Brain pericyte (primary cell): ENCODE measurements at regions not wholly inside any gene's neighbourhood (a gene's known extent, or its start where the extent isn't known, plus 50 kb on each side); places are given as distances from the start of the nearest gene placed in this dataset.
"Not testable (repeated sequence)": the region's sequence is repeated elsewhere in the genome, so short reads cannot be mapped to it uniquely, and the experiment has no call there.

Experiments used
- DNase-seq: peaks from one replicate; pipeline ENCODE4 v3.0.0-alpha.2; 2012; ENCODE audit warnings: low read depth, low spot score

DNA sequence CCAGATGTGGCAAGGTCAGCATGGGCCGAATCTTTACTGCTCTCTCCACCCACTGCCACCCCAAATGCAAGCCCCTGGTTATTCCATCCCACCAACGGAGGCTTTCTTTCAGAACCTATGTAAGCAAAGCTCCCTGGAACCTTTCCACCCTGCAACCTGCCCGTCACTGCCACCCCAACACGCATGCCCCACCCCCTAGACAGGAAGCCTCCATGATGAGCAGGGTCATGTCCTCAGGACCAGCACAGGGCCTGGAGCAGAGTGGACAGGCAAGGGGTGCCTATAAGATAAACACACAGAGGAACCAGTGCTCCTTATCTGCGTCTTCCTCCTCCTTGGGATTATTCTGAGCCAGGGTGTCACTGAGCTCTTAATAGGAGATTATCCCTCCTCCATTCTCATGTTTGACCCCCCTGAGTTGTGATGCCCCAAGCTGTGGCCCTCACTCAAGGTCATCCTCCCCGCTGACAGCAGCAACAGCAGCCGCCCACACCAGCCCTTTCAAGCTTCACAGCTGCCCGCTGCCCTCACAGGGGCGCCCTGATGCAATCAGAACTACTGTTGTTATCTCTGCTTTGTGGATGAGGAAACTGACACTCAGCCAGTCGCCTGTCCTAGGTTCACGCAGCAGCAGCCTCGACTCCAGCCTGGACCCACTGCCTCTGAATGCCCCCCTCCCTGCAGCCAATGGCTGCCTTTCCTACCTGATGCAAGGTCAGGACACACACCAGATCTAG lies 647.3 kb downstream of the TBC1D22A start:
- no peak for DNase-seq

DNA sequence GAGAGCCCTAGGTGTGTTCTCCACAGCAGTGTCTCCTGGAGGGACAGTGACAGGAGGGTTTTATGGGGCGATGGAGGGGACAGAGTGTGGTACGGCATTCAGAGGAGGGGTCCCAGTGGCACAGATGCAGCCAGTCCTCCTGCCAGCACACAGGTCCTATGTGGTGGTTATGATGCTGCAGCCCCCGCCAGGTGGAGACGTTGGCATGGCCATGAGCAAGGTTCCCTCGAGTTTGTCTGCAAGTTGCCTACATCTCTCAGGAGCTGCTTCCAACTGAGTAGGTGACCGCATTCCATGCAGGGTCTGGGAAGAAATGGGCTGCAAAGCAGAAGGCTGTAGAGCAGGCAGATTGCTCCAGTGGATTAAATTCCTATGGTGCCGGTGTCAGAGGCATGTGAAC lies 646.0 kb downstream of the TBC1D22A start:
- DNase-seq = no peak

DNA sequence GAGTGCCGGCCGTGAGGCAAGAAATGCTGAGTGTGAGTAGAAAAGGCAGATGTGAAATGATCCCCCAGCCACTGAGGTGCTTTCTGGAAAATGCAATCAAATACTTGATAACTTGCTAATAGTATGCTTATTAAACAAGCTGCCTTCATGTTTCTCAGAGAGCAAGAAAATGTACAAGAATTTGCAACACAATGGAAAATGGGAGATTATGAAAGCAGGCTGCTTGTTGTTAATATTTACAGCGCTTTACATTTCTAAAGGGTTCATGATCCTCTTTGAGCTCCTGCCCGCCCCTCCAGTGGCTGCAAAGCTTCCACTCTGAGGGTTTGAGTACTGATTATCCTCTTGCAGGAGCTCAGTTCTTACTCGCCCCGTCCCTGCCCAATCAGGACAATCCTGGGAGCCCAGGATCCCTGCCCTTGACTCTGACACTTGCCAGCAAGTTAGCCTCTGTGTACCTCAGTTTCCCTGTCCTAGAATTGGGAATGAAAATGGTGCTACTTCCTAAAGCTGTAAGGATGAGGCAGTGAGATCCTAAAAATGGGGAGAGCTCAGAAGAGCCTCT lies 645.1 kb downstream of the TBC1D22A start:
- no peak for DNase-seq

DNA sequence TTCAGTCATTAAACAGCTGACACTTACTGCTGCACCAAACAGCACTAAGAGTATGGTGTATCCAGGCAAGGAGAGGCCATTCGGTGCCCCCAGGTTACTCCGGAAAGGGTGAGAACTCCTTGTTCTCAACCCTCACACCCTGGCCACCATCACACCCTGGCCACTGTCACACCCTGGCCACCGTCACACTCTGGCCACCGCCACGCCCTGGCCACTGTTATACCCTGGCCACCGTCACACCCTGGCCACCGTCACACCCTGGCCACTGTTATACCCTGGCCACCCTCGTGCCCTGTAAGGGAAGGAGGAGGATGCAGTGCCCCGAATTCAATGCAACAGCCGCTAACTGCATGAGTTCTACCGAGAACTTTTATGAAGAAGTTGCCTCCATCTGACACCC lies 644.4 kb downstream of the TBC1D22A start:
- DNase-seq = no peak

DNA sequence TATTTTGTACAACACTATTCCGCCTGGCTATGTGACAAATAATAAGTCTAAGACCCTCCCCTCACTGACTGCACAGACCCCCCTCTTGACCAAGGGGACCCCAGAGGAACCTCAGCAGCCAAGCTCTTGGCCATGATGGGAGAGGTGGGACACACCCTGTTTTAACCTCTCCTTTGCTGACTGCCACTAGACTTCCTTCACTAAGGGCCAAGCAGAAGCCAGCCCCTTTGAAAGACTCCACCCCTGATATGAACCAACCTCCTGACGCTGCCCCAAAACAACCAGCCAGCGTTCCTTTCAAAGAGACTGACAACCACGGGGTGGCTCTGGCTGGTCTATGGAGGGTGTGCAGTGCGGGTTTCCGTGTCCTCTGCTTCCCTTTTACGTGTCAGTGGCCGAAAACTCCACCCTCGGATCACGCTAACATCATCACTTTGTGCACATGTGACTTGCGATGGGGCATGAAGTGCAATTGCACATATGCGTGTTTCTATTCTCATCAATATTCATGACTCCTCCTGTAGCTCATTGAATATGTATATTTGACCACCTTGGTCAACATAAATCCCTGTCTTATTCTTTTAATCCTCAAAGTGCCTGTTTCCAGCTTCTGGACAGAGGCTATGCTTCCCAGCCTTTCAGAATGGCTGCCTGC lies 643.9 kb downstream of the TBC1D22A start:
- no peak for DNase-seq

DNA sequence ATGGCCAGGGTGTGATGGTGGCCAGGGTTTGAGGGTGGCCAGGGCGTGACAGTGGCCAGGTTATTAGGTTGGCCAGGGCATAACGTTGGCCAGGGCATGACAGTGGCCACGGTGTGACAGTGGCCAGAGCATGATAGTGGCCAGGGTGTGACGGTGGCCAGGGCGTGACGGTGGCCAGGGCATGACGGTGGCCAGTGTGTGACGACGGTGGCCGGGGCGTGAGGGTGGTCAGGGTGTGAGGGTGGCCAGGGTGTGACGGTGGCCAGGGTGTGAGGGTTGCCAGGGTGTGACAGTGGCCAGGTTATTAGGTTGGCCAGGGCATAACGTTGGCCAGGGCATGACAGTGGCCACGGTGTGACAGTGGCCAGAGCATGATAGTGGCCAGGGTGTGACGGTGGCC lies 642.8 kb downstream of the TBC1D22A start:
- not testable (repeated sequence) for DNase-seq

DNA sequence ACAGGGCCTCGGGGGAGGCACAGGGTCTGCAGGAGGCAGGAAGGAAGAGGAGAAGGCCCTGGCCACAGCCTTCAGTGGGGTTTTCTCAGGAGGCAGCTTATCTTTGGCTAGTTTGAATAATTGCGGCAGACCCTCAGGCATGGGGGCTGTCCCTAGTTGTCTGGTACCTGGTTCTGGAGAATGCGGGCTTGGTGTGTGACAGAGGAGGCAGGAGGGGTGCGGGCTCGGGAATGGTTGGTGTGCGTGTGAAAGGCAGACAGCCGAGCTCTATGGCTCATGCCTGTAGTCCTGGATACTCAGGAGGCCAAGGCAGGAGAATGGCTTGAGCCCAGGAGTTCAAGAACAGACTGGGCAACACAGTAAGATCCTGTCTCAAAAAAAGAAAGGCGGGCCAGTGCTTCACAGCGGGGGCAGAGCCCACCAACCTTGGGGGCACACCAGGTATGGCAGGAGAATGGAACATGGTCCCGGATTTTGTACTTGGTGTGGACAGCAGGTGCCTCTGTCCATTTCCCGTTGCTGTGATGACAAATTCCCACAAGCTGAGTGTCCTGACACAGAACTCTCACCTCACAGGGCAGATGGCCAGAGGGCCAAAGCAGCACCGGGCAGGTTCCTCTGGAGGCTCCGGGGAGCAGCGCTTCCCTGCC lies 640.6 kb downstream of the TBC1D22A start:
- DNase-seq = no peak

DNA sequence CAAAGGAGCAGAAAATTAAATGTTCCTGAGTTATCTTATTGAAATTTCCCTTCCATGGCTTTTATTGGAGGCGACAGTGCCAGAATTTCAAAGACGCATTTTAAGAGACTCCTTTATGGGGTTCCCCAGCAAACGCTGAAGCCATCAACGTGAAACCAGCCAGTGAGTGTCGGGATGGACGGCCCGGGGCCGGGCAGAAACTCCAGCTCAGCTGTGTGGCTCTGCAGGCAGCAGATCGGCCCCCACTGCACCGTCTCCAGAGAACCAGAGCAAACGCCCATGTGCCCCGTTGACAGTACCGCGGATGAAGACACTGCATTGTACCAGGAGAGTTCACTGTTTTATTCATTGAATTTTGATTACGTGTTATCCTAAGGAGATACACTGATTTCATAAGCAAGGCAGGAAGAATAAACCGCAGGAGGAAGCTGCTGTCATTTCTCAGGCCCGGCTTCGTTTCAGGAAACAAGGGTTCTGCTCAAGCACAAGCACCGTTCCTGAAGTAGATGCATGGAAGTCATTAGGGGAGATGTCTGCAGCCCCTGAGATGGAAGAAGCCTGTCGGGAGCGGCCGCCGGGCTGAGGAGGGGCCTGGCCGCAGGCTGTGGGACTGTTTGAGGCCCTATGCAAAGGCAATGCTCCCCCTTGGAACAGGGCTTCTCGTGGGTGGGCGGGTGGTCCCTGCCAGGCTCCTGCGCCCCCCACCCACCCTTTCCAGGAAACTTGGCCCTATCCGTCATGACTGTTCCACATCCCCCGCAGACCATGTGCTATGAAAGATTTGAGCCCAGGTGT lies 639.7 kb downstream of the TBC1D22A start:
- no peak for DNase-seq

DNA sequence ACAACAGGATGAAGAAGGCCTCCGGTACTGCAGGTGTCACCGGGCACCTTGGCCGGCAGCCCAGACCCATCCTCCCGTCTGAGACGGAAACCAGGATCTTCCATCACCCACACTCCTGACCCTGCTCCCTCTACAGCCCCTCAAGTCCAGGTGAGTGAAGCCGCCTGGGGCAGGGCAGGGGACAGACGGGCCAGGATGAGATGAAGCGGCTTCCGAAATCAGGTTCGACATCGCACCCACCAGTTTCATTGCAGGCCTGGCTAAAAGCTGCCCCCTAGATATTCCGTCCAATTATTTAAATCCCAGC lies 639.1 kb downstream of the TBC1D22A start:
- DNase-seq = no peak

DNA sequence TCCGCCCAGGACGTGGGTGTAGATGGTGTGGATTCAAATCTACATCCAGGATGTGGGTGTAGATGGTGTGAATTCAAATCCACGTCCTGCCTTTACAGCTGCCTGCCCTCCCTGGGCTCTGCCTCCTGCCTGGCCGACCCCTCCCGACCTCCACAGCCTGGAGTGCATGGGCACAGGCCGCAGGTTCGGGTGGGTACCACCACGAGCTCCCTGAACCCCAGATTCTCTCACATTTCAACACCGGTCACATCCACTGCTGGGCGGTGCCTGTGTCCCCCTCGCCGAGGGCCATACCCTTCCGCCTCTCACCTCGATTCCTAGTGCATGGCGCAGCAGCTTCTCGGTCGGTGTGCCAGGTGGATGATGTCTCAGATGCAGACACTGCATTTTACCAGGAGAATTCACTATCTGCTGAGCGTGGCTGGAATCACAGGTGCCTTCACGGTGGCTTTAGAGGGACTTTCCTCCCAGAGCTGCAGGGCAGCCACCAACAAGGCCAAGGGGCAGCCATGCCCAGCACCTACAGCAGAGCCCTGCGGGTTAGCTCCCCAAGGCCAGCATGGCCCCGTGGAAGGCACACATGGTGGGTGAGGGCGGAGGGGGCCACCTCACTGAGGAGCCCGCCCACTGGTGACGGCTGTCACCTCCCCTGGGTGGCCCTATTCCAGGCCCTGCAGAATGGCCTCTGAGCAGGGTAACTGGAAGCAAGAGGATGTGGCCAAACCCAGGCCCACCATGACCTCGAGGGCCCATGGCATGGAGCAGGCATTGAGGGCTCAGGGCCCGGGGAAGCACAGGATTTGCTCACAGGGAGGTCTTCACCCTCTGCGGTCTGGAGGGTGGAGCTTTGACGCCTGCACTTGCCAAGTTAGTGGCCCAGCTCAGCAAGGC lies 638.5 kb downstream of the TBC1D22A start:
- no peak for DNase-seq

DNA sequence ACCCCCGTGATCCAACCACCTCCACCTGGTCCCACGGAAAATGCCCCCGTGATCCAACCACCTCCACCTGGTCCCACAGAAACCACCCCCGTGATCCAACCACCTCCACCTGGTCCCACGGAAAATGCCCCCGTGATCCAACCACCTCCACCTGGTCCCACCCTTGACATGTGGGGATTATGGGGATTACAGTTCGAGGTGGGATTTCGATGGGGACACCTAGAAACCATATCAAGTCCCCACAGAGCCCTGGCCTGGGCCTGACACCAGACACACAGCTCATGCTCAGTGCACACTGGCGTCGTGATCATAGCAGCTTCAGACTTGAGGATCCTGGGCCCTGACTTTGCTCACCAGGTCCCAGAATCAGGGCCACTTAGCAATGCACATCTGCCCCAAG lies 637.7 kb downstream of the TBC1D22A start:
- not testable (repeated sequence) for DNase-seq

DNA sequence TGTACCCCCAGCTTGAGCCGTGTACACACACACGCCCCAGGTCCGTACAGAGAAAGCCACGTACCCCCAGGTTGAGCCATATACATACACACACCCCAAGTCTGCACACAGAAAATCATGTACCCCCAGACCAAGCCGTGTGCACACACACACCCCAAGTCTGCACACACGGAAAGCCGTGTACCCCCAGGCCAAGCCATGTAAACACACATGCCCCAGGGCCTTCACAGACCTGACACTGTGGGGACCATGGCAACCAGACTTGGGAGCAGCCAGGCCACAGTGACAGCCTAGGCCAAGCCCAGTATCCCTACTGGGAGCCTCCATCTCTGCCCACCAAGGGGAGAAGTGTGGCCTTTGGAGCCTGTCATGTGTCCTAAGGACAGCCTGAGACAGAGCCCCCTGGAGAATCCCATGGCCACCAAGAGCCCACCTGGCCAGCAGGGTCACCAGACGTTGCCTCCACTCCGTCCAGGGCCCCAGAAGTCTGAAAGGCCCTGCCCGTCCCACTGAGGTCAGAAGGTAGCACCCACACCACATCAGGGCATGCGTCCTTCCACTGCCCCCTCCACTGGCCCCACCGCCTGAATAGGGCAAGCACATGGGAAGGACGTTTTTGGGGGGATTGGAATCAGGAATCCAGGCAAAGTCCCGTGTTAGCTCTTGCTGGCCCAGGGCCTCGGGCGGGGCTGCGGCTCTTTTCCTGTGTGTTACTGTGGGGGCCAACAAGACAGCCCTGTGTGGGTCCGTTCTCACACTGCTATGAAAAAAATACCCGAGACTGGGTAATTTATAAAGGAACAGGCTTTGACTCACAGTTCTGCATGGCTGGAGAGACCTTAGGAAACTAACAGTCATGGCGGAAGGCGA lies 636.7 kb downstream of the TBC1D22A start:
- no peak for DNase-seq

DNA sequence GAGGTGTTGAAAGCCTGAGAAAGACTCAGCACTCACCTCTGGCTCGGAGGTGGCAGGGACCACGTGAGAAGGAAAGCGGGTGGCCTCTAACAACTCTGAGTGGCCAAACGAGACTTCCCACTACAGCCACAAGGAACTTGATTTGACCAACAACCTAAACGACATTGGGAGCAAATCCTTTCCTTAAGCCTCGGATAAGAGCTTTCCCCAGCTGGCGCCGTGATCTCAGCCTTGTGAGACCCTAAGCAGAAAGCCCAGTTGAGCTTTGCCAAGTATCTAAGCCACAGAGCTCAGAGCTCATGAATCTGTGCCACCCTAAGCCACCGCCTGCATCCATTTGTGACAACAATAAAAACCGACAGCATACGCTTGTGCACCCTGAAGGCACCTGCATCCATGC lies 636.0 kb downstream of the TBC1D22A start:
- DNase-seq = no peak

DNA sequence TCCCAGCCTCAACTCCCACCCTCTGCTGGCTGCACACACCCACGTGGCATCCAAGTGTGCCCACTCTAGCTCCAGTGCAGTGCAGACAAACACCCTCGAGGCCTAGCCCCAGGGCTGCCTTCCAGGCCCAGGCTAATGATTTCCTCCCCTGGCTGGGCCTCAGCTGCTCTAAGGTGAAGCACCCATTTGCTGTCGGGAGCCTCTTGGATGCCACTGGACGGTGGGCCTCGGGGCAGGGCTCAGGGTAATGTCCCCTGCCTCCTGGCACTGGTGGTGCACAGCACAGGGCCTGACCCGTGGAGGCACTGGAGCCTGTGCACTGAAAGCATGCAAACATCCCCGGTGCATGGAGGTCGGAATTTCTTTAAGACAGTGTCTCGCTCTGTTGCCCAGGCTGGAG lies 635.2 kb downstream of the TBC1D22A start:
- DNase-seq = no peak

DNA sequence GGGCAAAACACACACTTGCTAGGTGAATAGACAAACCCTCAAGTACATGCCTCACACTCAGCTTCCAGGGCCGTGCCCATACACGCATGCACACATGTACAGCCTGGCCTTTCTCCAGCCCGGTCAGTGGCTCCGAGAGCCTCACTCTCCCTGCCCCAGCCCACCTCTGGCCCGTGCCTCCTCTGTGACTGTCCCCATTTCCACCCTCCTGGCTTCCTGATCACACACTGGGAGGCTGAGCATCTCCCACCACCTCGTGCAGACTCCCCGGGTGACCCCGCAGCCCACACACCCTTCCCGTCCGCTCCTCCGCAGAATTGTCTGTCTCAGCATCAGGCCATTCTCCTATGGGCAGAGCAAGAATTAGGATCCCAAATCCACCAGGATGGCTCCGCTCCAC lies 634.1 kb downstream of the TBC1D22A start:
- no peak for DNase-seq

DNA sequence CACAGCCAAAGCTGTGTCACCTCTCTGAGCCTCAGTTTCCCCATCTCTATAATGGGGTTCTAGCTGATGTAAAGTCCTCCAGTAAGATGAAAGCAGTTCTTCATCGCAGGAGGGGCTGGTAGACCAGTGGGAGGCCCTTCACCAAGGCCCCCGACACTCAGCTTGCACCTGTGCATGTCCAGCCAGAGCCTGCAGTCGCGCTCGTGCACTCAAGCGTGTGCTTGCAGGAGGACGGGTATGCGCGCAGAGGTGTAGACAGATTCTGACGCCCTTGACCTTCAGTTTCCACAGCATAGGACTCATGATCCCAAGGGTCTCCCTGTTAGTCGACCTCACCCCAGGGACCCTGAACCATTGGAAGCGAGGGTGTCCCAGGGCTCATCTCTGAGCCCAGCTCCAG lies 633.7 kb downstream of the TBC1D22A start:
- DNase-seq = no peak

DNA sequence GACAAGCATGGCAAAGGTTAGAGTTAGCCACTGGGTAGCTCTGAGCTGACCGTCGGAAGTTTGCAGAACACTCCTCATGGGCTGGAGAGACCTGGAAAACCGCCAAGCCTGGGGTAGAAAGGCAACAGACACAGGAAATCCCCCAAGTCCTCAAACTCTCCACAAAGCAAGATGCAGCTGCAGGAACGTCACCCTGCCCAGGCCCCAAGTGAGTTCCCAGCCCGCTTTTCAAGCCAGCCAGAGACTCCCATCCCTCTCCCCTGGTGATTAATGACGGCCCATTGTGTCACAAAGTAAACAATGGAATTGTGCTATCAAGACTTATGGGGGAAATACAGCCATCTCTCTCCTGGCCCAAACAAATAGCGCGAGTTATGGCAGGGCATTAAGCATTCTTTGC lies 633.0 kb downstream of the TBC1D22A start:
- DNase-seq = peak; percentile 38

DNA sequence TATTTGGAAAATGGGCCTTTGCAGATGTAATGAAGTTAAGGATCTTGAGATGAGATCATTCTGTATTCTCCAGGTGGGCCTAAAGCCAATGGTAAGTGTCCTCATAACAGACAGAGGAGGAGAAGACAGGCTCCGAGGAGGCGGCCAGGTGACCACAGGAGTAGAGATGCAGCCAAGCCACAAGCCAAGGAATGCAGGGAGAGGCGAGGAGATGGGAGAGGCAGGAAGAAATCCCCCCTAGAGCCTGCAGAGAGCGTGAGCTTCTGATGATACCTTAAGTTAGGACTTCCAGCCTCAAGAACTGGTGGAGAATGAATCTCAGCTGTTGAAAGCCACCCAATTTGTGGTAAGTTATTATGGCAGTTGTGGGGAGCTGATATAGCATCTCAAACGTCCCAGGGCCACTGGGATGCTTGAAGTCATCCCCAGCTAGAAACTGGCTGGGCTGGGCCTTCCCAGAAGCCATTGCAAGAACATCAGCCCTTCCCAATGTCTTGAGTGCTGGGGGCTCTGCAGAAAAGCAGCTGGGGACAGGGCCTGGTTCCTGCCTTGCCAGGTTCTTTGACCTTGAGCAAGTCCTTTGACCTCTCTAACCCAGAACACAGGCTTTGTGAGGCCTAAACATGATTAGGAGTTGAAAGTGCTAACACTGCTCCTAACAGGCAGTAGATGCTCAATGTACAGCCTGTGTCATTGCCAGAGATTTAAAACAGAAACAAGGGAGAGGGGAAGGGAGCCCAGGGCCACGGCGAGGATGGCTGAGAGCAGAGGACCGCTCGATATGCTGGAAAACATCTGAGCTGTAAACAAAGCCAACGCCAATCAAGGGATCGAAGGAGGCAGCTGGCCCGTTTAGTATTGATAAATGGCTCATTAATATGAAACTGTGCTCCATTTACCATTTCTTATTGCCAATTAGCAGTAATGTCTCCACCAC lies 632.3 kb downstream of the TBC1D22A start:
- DNase-seq = no peak

DNA sequence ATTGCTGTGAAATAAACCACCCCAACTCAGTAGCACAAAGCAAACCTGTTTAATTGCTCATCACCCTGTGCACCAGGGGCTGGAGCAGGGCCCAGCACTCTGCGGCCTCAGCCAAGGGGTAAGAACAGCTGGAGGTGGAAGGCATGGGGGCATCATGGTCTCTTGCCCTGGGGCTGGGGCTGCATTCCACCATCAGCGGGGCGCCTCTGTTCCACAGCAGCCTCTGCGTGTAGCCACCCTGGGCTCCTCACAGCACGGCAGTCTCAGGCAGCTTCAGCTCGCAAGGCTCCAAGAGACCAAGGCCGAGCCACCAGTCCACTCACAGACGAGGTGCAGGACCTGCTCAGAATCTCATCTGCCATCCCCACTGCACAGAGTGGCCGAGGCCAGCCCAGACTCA lies 630.7 kb downstream of the TBC1D22A start:
- DNase-seq = no peak
